GM21381 (cell line): ENCODE measurements at regions not wholly inside any gene's neighbourhood (a gene's known extent, or its start where the extent isn't known, plus 50 kb on each side); places are given as distances from the start of the nearest gene placed in this dataset.

Source experiments
- ATAC-seq: cut with Tn5 transposase; IDR thresholded peaks from one replicate; pipeline ENCODE4 v1.9.1; 2021; ENCODE audit warnings: mild to moderate bottlenecking, moderate library complexity; ENCODE audit not compliant: unreplicated experiment

DNA sequence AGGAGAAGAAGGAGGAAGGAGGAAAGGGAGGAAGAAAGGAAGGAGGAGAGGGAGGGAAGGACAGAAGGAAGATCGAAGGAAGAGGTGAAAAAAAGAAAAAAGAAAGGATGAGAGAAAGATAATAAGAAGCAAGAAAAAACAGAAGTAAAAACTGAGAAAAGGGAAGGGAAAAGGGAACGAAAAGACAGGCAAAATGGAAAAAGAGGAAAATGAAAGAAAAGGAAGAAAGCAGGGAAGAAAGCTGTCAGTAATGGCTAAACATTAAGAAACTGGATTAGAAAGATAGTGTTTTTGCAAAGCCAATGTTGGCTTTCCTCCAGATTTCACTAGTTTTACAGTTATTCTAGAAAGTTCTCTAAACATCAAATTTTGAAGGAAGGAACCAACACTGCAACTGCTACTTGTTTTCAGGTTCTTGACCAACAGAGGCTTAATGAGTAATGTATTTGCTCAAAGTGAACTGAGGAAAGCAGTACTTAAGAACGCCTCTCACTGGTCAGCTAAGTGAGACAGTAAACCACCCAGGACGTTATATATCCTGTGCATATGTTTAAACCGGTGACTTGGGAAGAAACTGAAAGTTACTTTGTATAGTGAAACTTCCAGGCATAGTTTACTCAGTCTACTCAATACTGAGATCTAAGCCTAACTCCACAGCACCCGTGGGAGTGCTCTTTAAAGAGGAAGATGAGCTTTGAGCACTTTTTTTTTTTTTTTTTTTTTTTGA, 286.2 kb upstream of the TRIB2 start:
- peak; percentile 100 for ATAC-seq

GRCh38 chr2:12432985-12433625, 283.6 kb upstream of the TRIB2 start:
- no peak for ATAC-seq

DNA sequence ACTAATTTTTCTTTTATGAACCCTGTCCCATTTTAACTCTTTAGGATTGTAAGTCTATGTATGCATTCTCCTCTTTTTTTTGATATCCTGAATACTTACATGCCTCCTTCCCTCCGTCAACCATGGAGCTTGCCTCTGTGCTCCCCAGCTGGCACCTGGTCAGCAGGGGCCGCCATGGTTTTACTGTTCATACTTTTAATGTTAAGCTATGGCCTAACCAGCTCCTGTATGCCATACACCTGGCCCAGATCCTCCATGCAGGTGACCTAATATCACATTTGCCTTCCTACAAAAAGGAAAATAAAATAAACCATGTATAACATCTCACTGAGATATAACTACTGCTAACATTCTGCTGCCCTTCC, 283.1 kb upstream of the TRIB2 start:
- no peak for ATAC-seq

- ATAC-seq: no peak
Measured at GRCh38 chr2:12434630-12435098, 282.1 kb upstream of the TRIB2 start.

- ATAC-seq: no peak
Measured at GRCh38 chr2:12435430-12436222, 281.1 kb upstream of the TRIB2 start.

DNA sequence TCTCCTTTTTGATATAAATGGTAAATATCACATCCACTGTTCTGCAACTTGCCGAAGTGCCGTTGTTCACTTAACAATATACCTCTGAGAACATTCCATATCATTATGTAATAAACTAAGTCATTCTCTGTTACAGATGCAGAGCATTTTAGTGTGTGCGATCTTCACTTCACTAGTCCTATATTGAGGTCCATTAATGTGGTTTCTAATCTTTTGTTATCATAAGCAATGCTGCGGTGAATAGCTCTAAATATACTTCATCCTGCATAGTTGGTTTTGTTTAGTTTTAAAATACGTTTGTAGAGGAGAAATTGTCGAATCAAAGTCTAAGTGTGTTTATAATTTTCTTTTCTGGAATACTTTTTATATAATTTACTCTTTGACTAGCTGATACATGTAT, 280.3 kb upstream of the TRIB2 start:
- ATAC-seq: no peak

DNA sequence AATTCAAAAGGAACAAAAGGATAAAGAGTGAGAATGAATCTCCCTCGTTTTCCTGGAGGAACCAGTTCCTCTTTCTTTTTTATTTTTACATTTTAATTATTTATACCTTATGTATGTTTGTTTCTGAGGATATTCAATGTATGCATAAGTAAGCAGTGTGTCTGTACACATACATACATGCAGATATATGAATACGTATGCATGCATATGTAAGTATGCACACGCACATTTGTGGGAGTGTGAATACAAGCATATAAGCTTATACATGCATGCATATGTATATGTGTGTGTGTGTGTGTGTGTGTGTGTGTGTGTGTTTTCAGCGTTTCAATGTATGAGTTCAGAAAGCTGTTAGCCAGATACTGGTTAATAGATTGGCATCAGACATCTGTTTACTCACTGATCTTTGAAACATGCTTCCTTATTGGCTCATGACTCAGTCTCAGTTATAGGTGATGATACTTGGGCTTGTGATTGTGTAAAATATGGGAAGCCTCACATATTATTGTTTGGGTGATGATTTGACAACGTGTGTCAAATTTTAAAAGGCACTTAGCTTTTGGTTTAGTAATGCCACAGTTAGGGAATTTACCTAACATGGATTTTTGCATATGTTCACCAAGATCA, 279.7 kb upstream of the TRIB2 start:
- no peak for ATAC-seq

- no peak for ATAC-seq
Measured at GRCh38 chr2:12440731-12441130, 276.0 kb upstream of the TRIB2 start.

DNA sequence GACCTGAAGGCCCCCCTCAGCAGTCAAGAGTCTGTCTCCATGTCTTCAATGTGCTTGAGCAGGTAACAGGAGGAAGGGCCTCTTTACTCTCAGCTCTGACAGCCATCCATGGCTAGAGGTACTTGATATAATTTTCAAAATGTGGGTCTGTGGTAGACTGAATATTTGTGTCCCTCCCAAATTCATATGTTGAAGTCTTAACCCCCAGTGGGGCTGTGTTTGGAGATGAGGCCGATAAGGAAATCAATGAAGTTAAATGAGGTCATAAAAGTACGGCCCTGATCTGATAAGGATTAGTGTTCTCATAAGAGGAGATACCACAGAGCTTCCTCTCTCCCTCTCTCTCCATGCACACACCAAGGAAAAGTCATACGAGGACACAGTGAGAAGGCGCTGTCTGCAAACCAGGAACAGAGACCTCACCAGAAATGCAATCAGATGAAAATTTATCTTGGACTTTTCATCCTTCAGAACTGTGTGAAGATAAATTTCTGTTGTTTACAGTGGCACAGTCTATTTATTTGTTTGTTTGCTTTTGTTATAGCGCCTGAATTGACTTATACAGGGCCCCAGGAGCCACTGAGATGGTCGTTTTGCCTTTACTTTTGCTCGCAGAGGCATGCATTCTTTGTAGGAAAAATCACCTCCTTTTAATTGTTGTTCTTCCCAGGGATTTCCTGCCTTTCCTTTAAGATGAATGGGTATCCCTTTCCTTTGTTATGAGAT, 274.8 kb upstream of the TRIB2 start:
- ATAC-seq: no peak

GRCh38 chr2:12442476-12442847, 274.3 kb upstream of the TRIB2 start:
- no peak for ATAC-seq

GRCh38 chr2:12448846-12449505, 267.8 kb upstream of the TRIB2 start:
- no peak for ATAC-seq

- no peak for ATAC-seq
Measured at GRCh38 chr2:12451726-12452125, 265.0 kb upstream of the TRIB2 start.

DNA sequence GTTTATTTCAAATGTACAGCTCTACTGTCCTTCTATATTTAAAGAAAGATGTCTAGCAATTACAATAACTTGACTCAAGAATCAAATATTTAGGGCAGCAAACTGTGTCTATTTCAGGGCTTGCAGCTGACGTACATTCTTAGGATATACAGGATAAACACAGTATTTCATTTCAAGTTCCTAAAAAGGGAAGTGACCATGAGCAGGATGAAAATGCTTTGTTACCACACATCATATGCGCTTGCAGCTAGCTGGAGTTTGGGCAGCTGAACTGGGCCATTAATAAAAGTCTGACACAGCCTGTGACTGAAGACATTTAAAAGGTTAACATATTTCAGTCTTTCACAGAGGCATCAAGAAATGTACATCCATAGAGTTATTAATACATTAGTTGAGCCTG, 264.6 kb upstream of the TRIB2 start:
- ATAC-seq: no peak

GRCh38 chr2:12453731-12454130, 263.0 kb upstream of the TRIB2 start:
- no peak for ATAC-seq

DNA sequence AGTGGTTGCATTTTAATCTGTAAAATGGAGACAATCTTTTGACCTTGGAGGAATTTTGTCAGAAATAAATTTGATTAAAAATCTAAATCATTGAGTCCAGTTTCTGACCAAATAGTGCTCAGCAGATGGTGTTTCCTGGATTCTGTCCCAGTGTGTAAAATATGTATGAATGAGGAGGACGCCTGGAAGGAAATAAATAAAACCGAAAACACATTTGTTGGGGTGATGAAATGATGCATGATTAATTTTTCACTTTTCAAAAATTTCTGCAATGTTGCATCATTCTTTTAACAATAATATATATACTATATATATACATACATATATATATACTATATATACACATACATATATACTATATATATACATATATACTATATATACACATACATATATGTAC, 261.1 kb upstream of the TRIB2 start:
- ATAC-seq: no peak

GRCh38 chr2:12456293-12457106, 260.2 kb upstream of the TRIB2 start:
- ATAC-seq: peak; percentile 96

- no peak for ATAC-seq
Measured at GRCh38 chr2:12457831-12458230, 258.9 kb upstream of the TRIB2 start.

DNA sequence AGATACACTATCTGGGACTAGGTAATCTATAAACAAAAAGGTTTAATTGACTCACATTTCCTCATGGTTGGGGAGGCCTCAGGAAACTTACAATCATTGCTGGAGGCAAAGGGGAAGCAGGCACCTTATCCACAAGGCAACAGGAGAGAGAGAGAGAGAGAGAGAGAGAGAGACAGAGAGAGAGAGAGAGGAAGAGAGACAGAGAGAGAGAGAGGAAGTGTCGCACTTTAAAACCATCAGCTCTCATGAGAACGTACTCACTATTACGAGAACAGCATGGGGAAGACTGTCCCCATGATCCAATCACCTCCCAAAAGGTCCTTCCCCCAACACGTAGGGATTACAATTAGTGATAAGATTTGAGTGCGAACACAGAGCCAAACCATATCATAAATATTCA, 253.5 kb upstream of the TRIB2 start:
- ATAC-seq: no peak

DNA sequence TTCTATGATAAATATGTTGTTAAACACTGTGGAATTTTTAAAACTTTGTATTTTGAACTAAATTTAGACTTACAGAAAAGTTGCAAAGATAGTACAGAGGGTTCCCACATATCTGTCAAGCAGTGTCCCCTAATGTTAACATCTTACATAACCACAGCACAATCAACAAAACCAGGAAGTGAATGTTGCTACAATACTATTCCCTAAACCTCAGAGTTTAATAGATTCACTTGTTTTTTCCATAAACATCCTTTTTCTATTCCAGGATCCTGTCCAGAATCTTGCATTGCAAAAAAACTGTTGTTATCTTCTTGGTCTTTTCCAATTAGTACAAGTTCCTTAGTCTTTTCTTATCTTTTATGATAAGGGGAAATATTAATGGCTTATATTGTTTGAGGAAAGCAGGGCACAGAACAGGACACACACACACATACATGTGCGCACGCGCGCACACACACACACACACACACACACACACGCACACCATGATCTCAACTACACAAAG, 251.1 kb upstream of the TRIB2 start:
- ATAC-seq: no peak
